ENCODE measurements at regions not wholly inside any gene's neighbourhood (a gene's known extent, or its start where the extent isn't known, plus 50 kb on each side); places are given as distances from the start of the nearest gene placed in this dataset.

- Mint-ChIP-seq H3K27ac (ENCODE audit: unreplicated experiment) (no peak overlapping the region), H3K4me1 (ENCODE audit: unreplicated experiment) (peaks cover 9% of the 10 kb centered on the region), H3K36me3 (ENCODE audit: unreplicated experiment) (no peaks in the 10 kb centered on the region), H3K27me3 (ENCODE audit: unreplicated experiment) (peaks cover 2% of the 10 kb centered on the region), H3K9me3 (ENCODE audit: unreplicated experiment) (no peaks in the 10 kb centered on the region), H3K4me3 (ENCODE audit: unreplicated experiment) (no peak overlapping the region)
- TF ChIP-seq CTCF (IDR thresholded peaks at IDR 0.05), result no peak
- DNase-seq (ENCODE audit: extremely low spot score, unreplicated experiment), result no peak
These were observed 234.9 kb downstream of the RHOU start for GRCh38 chr1:228969953-228970800.

- Mint-ChIP-seq H3K4me1 (ENCODE audit: unreplicated experiment) (peaks cover 9% of the 10 kb centered on the region), H3K27ac (ENCODE audit: unreplicated experiment) (no peak overlapping the region), H3K4me3 (ENCODE audit: unreplicated experiment) (no peak overlapping the region), H3K9me3 (ENCODE audit: unreplicated experiment) (no peaks in the 10 kb centered on the region), H3K27me3 (ENCODE audit: unreplicated experiment) (peaks cover 2% of the 10 kb centered on the region), H3K36me3 (ENCODE audit: unreplicated experiment) (no peaks in the 10 kb centered on the region)
- DNase-seq (ENCODE audit: extremely low spot score, unreplicated experiment), result no peak
- no peak for TF ChIP-seq CTCF (IDR thresholded peaks at IDR 0.05)
These were observed 237.3 kb downstream of the RHOU start for GRCh38 chr1:228972576-228972975.

- peaks cover 6% of the 10 kb centered on the region for H3K4me1 Mint-ChIP-seq (ENCODE audit: unreplicated experiment)
- H3K27me3 Mint-ChIP-seq (ENCODE audit: unreplicated experiment), result peaks cover 4% of the 10 kb centered on the region
- no peak overlapping the region for H3K27ac Mint-ChIP-seq (ENCODE audit: unreplicated experiment)
- DNase-seq (ENCODE audit: extremely low spot score, unreplicated experiment), result no peak
- no peak for TF ChIP-seq CTCF (IDR thresholded peaks at IDR 0.05)
- no peaks in the 10 kb centered on the region for H3K36me3 Mint-ChIP-seq (ENCODE audit: unreplicated experiment)
- H3K9me3 Mint-ChIP-seq (ENCODE audit: unreplicated experiment), result no peaks in the 10 kb centered on the region
- no peak overlapping the region for H3K4me3 Mint-ChIP-seq (ENCODE audit: unreplicated experiment)
These were observed 239.0 kb downstream of the RHOU start for GRCh38 chr1:228974273-228974672.

GRCh38 chr1:228975238-228975907 lies 240.1 kb downstream of the RHOU start:
- TF ChIP-seq CTCF (IDR thresholded peaks at IDR 0.05), result no peak
- Mint-ChIP-seq H3K4me3 (ENCODE audit: unreplicated experiment) (no peak overlapping the region), H3K4me1 (ENCODE audit: unreplicated experiment) (peaks cover 4% of the 10 kb centered on the region), H3K27me3 (ENCODE audit: unreplicated experiment) (peaks cover 5% of the 10 kb centered on the region), H3K9me3 (ENCODE audit: unreplicated experiment) (no peaks in the 10 kb centered on the region), H3K27ac (ENCODE audit: unreplicated experiment) (no peak overlapping the region), H3K36me3 (ENCODE audit: unreplicated experiment) (no peaks in the 10 kb centered on the region)
- DNase-seq (ENCODE audit: extremely low spot score, unreplicated experiment), result no peak

GRCh38 chr1:228976316-228976715 lies 241.0 kb downstream of the RHOU start:
- H3K27ac Mint-ChIP-seq (ENCODE audit: unreplicated experiment), result no peak overlapping the region
- TF ChIP-seq CTCF (IDR thresholded peaks at IDR 0.05), result no peak
- peaks cover 4% of the 10 kb centered on the region for H3K4me1 Mint-ChIP-seq (ENCODE audit: unreplicated experiment)
- no peak for DNase-seq (ENCODE audit: extremely low spot score, unreplicated experiment)
- no peaks in the 10 kb centered on the region for H3K36me3 Mint-ChIP-seq (ENCODE audit: unreplicated experiment)
- no peak overlapping the region for H3K4me3 Mint-ChIP-seq (ENCODE audit: unreplicated experiment)
- H3K27me3 Mint-ChIP-seq (ENCODE audit: unreplicated experiment), result peaks cover 7% of the 10 kb centered on the region
- H3K9me3 Mint-ChIP-seq (ENCODE audit: unreplicated experiment), result no peaks in the 10 kb centered on the region

Data from osteocyte (in vitro differentiated cells).